Neuronal stem cell (in vitro differentiated cells): ENCODE measurements at regions not wholly inside any gene's neighbourhood (a gene's known extent, or its start where the extent isn't known, plus 50 kb on each side); places are given as distances from the start of the nearest gene placed in this dataset.

ENCODE experiments used
- DNase-seq: peaks from one replicate; pipeline ENCODE4 v3.0.0-alpha.2; 2013; ENCODE audit warnings: low spot score
- H2AFZ ChIP-seq: one replicate; pipeline ENCODE4 v1.6.1; 2013; ENCODE audit warnings: mild to moderate bottlenecking, low read length, inconsistent platforms
- H2AK5ac ChIP-seq: 2 replicates; pipeline ENCODE4 v1.6.1; 2013; ENCODE audit warnings: low read depth, mild to moderate bottlenecking, inconsistent platforms, low read length, moderate library complexity, mixed read lengths
- H2BK120ac ChIP-seq: 2 replicates; pipeline ENCODE4 v1.6.1; 2013; ENCODE audit warnings: low read depth, mild to moderate bottlenecking, inconsistent platforms, low read length, moderate library complexity, mixed read lengths
- H2BK12ac ChIP-seq: one replicate; pipeline ENCODE4 v1.6.1; 2013; ENCODE audit warnings: low read length, inconsistent platforms
- H2BK15ac ChIP-seq: 2 replicates; pipeline ENCODE4 v1.6.1; 2013; ENCODE audit warnings: mild to moderate bottlenecking, low read length, inconsistent platforms, mixed read lengths
- H2BK5ac ChIP-seq: one replicate; pipeline ENCODE4 v1.6.1; 2013; ENCODE audit warnings: inconsistent platforms, mild to moderate bottlenecking, low read length, moderate library complexity
- H3K14ac ChIP-seq: one replicate; pipeline ENCODE4 v1.6.1; 2013; ENCODE audit warnings: low read length, inconsistent platforms
- H3K18ac ChIP-seq: 2 replicates; pipeline ENCODE4 v1.6.1; 2013; ENCODE audit warnings: low read length, inconsistent platforms
- H3K23ac ChIP-seq: 2 replicates; pipeline ENCODE4 v1.6.1; 2013; ENCODE audit warnings: low read depth, mild to moderate bottlenecking, mixed read lengths, low read length, inconsistent platforms; ENCODE audit not compliant: poor library complexity
- H3K27ac ChIP-seq: replicated peaks from 3 replicates; pipeline ENCODE4 v1.5.1; 2013; ENCODE audit warnings: low read length, inconsistent platforms
- H3K27me3 ChIP-seq, 3 experiments: 2 replicates each; pipeline ENCODE4 v1.6.1; 2013; ENCODE audit warnings: low read length in 3 of 3, mild to moderate bottlenecking in 2 of 3, inconsistent platforms in 1 of 3, low read depth in 1 of 3, mixed read lengths in 1 of 3, moderate library complexity in 1 of 3; ENCODE audit not compliant: control insufficient read depth in 3 of 3, insufficient read depth in 3 of 3
- H3K36me3 ChIP-seq, 2 donors: replicated peaks in 1 of 2; 2 replicates each; pipeline ENCODE4 v1.6.1; 2013; ENCODE audit warnings: low read length in 2 of 2; ENCODE audit not compliant: control insufficient read depth in 2 of 2, insufficient read depth in 2 of 2
- H3K4ac ChIP-seq: 2 replicates; pipeline ENCODE4 v1.6.1; 2013; ENCODE audit warnings: inconsistent platforms, mild to moderate bottlenecking, low read length, moderate library complexity
- H3K4me1 ChIP-seq, 2 donors: 1 replicate in 1 of 2; 2 replicates in 1 of 2; pipeline ENCODE4 v1.6.1; 2013; ENCODE audit warnings: low read length in 2 of 2, low read depth in 1 of 2; ENCODE audit not compliant: control insufficient read depth in 2 of 2, insufficient read depth in 1 of 2
- H3K4me2 ChIP-seq: one replicate; pipeline ENCODE4 v1.6.1; 2013; ENCODE audit warnings: mild to moderate bottlenecking, low read length, inconsistent platforms; ENCODE audit not compliant: insufficient read depth, poor library complexity, severe bottlenecking
- H3K4me3 ChIP-seq, 2 donors: 2 replicates each; pipeline ENCODE4 v1.5.1; 2013; ENCODE audit warnings: low read length in 2 of 2, mild to moderate bottlenecking in 2 of 2, inconsistent platforms in 1 of 2, moderate library complexity in 1 of 2
- H3K79me1 ChIP-seq: one replicate; pipeline ENCODE4 v1.6.1; 2013; ENCODE audit warnings: low read depth, mild to moderate bottlenecking, inconsistent platforms, low read length, moderate library complexity
- H3K9ac ChIP-seq: one replicate; pipeline ENCODE4 v1.6.1; 2013; ENCODE audit warnings: mild to moderate bottlenecking, low read depth, low read length, inconsistent platforms; ENCODE audit not compliant: poor library complexity
- H3K9me3 ChIP-seq, 2 donors: replicated peaks in 1 of 2; 2 replicates each; pipeline versions ENCODE3 to v1.6.1; 2013; ENCODE audit warnings: low read length in 2 of 2, mild to moderate bottlenecking in 2 of 2, inconsistent platforms in 1 of 2, low read depth in 1 of 2, mixed read lengths in 1 of 2, moderate library complexity in 1 of 2; ENCODE audit not compliant: control insufficient read depth in 2 of 2, insufficient read depth in 1 of 2
- H4K8ac ChIP-seq: one replicate; pipeline ENCODE4 v1.6.1; 2013; ENCODE audit warnings: low read depth, mild to moderate bottlenecking, inconsistent platforms, low read length, moderate library complexity
- H4K91ac ChIP-seq: one replicate; pipeline ENCODE4 v1.6.1; 2013; ENCODE audit warnings: low read length, low read depth, mild to moderate bottlenecking, inconsistent platforms; ENCODE audit not compliant: poor library complexity
- WGBS, 2 donors: extraction: QIAGEN DNeasy Blood & Tissue Kit; methylation state at CpG; one replicate each; pipeline ENCODE4 v1.1.7; 2013; ENCODE audit warnings: missing lambda C conversion rate in 2 of 2, mixed read lengths in 1 of 2; ENCODE audit not compliant: insufficient read length in 2 of 2, insufficient replicate concordance in 1 of 2; ENCODE audit errors: extremely low coverage in 2 of 2; 5-methylcytosine and 5-hydroxymethylcytosine counted together

- H3K18ac ChIP-seq, result no peak overlapping the region
- WGBS, 2 donors, result no CpG with 5 or more reads among the region's 1 CpG
- no peak overlapping the region for H2AFZ ChIP-seq
- H4K8ac ChIP-seq, result no peak overlapping the region
- H3K36me3 ChIP-seq, result no peaks in the 10 kb centered on the region
- no peaks in the 10 kb centered on the region for H3K27me3 ChIP-seq
- no peak overlapping the region for H2BK120ac ChIP-seq
- H3K4ac ChIP-seq, result no peak overlapping the region
- no peaks in the 10 kb centered on the region for H3K9me3 ChIP-seq
- no peak overlapping the region for H2BK15ac ChIP-seq
- H3K23ac ChIP-seq, result no peak overlapping the region
- H3K79me1 ChIP-seq, result no peaks in the 10 kb centered on the region
- H3K4me2 ChIP-seq, result no peak overlapping the region
- H3K4me3 ChIP-seq, result no peak overlapping the region
- H2AK5ac ChIP-seq, result no peak overlapping the region
- no peak overlapping the region for H3K14ac ChIP-seq
- H4K91ac ChIP-seq, result no peak overlapping the region
- no peak overlapping the region for H3K27ac ChIP-seq
- H3K9ac ChIP-seq, result no peak overlapping the region
- no peak overlapping the region for H2BK12ac ChIP-seq
- no peak overlapping the region for H2BK5ac ChIP-seq
- peaks cover 0 to 3% of the 10 kb centered on the region in 2 donors for H3K4me1 ChIP-seq
- DNase-seq, result no peak
These were observed 184.9 kb upstream of the FAM78B start for GRCh38 chr1:166351676-166352075.

- H4K91ac ChIP-seq, result no peak overlapping the region
- H3K27ac ChIP-seq, result no peak overlapping the region
- no peak overlapping the region for H2BK12ac ChIP-seq
- no peaks in the 10 kb centered on the region for H3K36me3 ChIP-seq
- no peak overlapping the region for H3K4me3 ChIP-seq
- no peak overlapping the region for H3K23ac ChIP-seq
- H3K27me3 ChIP-seq, result no peaks in the 10 kb centered on the region
- H2BK120ac ChIP-seq, result no peak overlapping the region
- no peak overlapping the region for H3K4me2 ChIP-seq
- no peak for DNase-seq
- no peak overlapping the region for H4K8ac ChIP-seq
- no peak overlapping the region for H3K14ac ChIP-seq
- WGBS, 2 donors, result no CpG with 5 or more reads among the region's 3 CpGs
- no peak overlapping the region for H2BK5ac ChIP-seq
- H3K79me1 ChIP-seq, result no peaks in the 10 kb centered on the region
- no peak overlapping the region for H3K18ac ChIP-seq
- no peak overlapping the region for H2BK15ac ChIP-seq
- H3K9me3 ChIP-seq, result no peaks in the 10 kb centered on the region
- no peak overlapping the region for H2AK5ac ChIP-seq
- no peak overlapping the region for H3K4ac ChIP-seq
- no peak overlapping the region for H2AFZ ChIP-seq
- H3K9ac ChIP-seq, result no peak overlapping the region
- H3K4me1 ChIP-seq, result peaks cover 0 to 3% of the 10 kb centered on the region in 2 donors
These were observed 186.4 kb upstream of the FAM78B start for GRCh38 chr1:166353213-166353612.

DNA sequence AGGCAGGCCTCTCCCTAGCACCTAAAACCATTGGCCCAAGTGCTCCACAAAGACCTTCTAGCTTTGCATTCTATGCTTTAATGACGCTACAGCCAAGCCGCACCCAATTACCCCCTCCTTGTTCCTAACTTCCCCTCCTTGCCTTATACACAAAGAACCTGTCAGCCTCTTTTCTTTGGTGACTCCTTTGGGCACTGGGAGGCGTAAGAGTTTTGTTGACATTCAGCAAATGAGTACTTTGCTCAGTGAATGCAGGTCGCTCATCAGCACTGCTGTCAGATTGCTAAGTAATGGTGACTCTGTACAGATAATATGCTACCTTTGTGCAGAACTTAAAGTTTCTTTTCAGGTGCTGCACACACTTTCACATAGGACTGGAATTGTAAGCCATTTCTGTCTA lies 187.6 kb upstream of the FAM78B start:
- no peak overlapping the region for H2BK12ac ChIP-seq
- H3K4me3 ChIP-seq, result no peak overlapping the region
- H2BK120ac ChIP-seq, result no peak overlapping the region
- no peak overlapping the region for H2AFZ ChIP-seq
- no peak overlapping the region for H3K18ac ChIP-seq
- H2AK5ac ChIP-seq, result no peak overlapping the region
- no peaks in the 10 kb centered on the region for H3K27me3 ChIP-seq
- H4K8ac ChIP-seq, result no peak overlapping the region
- H3K9me3 ChIP-seq, result no peaks in the 10 kb centered on the region
- H3K4me2 ChIP-seq, result no peak overlapping the region
- H3K14ac ChIP-seq, result no peak overlapping the region
- H4K91ac ChIP-seq, result no peak overlapping the region
- H3K4me1 ChIP-seq, result peaks cover 0 to 3% of the 10 kb centered on the region in 2 donors
- H3K27ac ChIP-seq, result no peak overlapping the region
- H3K79me1 ChIP-seq, result no peaks in the 10 kb centered on the region
- no peaks in the 10 kb centered on the region for H3K36me3 ChIP-seq
- no peak overlapping the region for H2BK5ac ChIP-seq
- H3K4ac ChIP-seq, result no peak overlapping the region
- H3K9ac ChIP-seq, result no peak overlapping the region
- DNase-seq, result peak; percentile 6
- WGBS, 2 donors, result no CpG with 5 or more reads among the region's 4 CpGs
- H2BK15ac ChIP-seq, result no peak overlapping the region
- H3K23ac ChIP-seq, result no peak overlapping the region

DNA sequence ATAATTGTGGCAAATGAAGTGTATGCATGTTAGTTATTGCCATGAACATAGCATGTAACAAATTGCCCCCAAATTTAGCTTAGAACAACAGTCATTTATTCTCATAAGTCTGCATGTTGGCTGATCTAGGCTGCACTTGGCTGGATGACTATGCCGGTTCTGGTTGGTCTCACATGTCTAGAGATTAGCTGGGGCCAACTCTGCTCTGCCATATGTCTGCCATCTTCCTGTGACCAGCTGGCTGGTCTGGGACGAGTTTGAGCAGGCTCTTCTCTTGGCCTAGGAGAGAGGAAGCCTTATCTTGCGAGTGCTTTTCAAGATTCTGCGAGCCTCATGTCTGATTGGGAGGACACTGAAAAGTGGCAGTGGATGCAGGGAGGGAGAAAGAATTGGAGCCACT lies 198.3 kb upstream of the FAM78B start:
- H3K18ac ChIP-seq, result no peak overlapping the region
- H4K8ac ChIP-seq, result no peak overlapping the region
- no peaks in the 10 kb centered on the region for H3K4me1 ChIP-seq
- H3K79me1 ChIP-seq, result no peaks in the 10 kb centered on the region
- H2AFZ ChIP-seq, result no peak overlapping the region
- no peak overlapping the region for H3K9ac ChIP-seq
- H3K4ac ChIP-seq, result no peak overlapping the region
- H3K4me3 ChIP-seq, result no peak overlapping the region
- H2BK120ac ChIP-seq, result no peak overlapping the region
- no peak overlapping the region for H3K14ac ChIP-seq
- no peak overlapping the region for H2BK5ac ChIP-seq
- H4K91ac ChIP-seq, result no peak overlapping the region
- H3K27ac ChIP-seq, result no peak overlapping the region
- no peak overlapping the region for H2BK15ac ChIP-seq
- no peaks in the 10 kb centered on the region for H3K9me3 ChIP-seq
- no peak overlapping the region for H2BK12ac ChIP-seq
- no peak for DNase-seq
- no peaks in the 10 kb centered on the region for H3K36me3 ChIP-seq
- WGBS, 2 donors, result no CpG with 5 or more reads among the region's 4 CpGs
- H2AK5ac ChIP-seq, result no peak overlapping the region
- H3K27me3 ChIP-seq, result no peaks in the 10 kb centered on the region
- no peak overlapping the region for H3K4me2 ChIP-seq
- H3K23ac ChIP-seq, result no peak overlapping the region
